Mucosa of descending colon (tissue), 3 donors: ENCODE measurements at regions not wholly inside any gene's neighbourhood (a gene's known extent, or its start where the extent isn't known, plus 50 kb on each side); places are given as distances from the start of the nearest gene placed in this dataset.
A peak's percentile ranks its signal among the peaks of the same experiment; 100 is the strongest.

Experiments used
- ATAC-seq: fragments of 200-7000 bp; cut with Tn5 transposase; one replicate; pipeline ENCODE4 v1.9.1; 2020; ENCODE audit warnings: mild to moderate bottlenecking, moderate library complexity
- DNase-seq, 3 donors: peaks; one replicate each; pipeline ENCODE4 v3.0.0-alpha.2; 2020
- H3K36me3 ChIP-seq: fragments of 200-600 bp; one replicate; pipeline ENCODE4 v1.8.0; 2021; ENCODE audit warnings: low read depth, mild to moderate bottlenecking
- H3K4me1 ChIP-seq: fragments of 200-600 bp; one replicate; pipeline ENCODE4 v1.8.0; 2021; ENCODE audit warnings: low read depth, mild to moderate bottlenecking
- H3K4me3 ChIP-seq: fragments of 200-600 bp; one replicate; pipeline ENCODE4 v1.8.0; 2021; ENCODE audit warnings: mild to moderate bottlenecking
- H3K9me3 ChIP-seq: fragments of 200-600 bp; one replicate; pipeline ENCODE4 v1.8.0; 2021; ENCODE audit warnings: mild to moderate bottlenecking
- intact Hi-C, 2 donors: fragments of 100-400 bp; cut with DNase I in 1 of 2; cut with micrococcal nuclease in 1 of 2; formaldehyde crosslinking; loops; one replicate each; pipeline versions ENCODE4 v1.11.0 to v1.11.1; 2022; cut with DNase I, micrococcal nuclease
- TF ChIP-seq, protein P1 (sequence below): fragments of 200-600 bp; IDR thresholded peaks from one replicate; pipeline ENCODE4 v1.8.0; 2022; ENCODE audit warnings: antibody characterized with exemption, mild to moderate bottlenecking
- donor health status: DM: no; HTN: no; CAD: no; lungs with moderate emphysema.
- donor health status: DM: no; HTN: no; CAD: no.
- donor health status: DM: no; HTN: yes; CAD: no.

DNA sequence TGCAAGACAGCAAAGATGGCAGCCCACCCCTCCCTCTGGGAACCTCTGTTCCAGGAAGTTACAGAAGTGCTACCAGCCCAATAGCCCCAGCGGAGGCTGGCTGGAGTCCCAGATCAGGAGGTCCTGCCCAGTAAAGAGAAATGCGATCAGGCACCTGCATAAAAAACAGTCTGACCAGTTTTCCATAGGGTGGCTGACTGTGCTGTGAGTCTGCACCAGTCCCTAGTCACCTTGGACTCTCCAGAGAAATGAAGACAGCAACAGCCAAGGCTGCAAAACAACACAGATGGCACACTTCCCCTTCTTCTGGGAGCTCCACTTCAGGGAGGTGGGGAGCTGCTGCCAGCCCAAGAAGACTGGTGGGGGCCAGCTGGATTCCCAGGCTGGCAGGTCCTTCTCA is 265.5 kb upstream of the PCSK5 start:
- DNase-seq = peak; percentile 49 to 56 (median 55)
- Histone ChIP-seq H3K9me3 (no peaks in the 10 kb centered on the region), H3K4me1 (no peaks in the 10 kb centered on the region), H3K4me3 (no peak overlapping the region), H3K36me3 (no peaks in the 10 kb centered on the region)
- TF ChIP-seq, protein P1, sequence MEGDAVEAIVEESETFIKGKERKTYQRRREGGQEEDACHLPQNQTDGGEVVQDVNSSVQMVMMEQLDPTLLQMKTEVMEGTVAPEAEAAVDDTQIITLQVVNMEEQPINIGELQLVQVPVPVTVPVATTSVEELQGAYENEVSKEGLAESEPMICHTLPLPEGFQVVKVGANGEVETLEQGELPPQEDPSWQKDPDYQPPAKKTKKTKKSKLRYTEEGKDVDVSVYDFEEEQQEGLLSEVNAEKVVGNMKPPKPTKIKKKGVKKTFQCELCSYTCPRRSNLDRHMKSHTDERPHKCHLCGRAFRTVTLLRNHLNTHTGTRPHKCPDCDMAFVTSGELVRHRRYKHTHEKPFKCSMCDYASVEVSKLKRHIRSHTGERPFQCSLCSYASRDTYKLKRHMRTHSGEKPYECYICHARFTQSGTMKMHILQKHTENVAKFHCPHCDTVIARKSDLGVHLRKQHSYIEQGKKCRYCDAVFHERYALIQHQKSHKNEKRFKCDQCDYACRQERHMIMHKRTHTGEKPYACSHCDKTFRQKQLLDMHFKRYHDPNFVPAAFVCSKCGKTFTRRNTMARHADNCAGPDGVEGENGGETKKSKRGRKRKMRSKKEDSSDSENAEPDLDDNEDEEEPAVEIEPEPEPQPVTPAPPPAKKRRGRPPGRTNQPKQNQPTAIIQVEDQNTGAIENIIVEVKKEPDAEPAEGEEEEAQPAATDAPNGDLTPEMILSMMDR = no peak
- intact Hi-C loops = no loop called here
- peak; percentile 82 for ATAC-seq

DNA sequence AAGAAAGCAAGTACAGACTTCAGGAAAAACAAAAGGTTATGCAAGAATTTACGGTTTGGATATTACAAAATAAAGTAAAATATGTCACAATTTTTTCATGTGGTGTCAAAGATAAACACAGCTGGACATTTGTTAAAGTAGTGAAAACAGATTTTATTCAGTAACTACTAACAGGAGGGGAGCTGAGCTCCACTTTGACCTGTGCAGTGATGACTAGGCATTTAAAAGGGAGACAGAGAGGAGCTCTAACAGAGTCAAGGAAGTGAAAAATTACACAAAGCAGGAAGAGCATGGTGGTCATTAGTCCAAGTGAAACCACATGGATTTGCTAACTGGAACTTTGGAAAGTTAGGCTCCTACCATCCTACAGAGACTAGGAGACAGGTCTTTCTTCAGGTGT is 263.6 kb upstream of the PCSK5 start:
- no peak overlapping the region for H3K4me3 ChIP-seq
- ATAC-seq = no peak
- no peaks in the 10 kb centered on the region for H3K4me1 ChIP-seq
- no peaks in the 10 kb centered on the region for H3K9me3 ChIP-seq
- TF ChIP-seq, protein P1 = no peak
- no peaks in the 10 kb centered on the region for H3K36me3 ChIP-seq
- no peak for DNase-seq
- intact Hi-C loops = no loop called here

DNA sequence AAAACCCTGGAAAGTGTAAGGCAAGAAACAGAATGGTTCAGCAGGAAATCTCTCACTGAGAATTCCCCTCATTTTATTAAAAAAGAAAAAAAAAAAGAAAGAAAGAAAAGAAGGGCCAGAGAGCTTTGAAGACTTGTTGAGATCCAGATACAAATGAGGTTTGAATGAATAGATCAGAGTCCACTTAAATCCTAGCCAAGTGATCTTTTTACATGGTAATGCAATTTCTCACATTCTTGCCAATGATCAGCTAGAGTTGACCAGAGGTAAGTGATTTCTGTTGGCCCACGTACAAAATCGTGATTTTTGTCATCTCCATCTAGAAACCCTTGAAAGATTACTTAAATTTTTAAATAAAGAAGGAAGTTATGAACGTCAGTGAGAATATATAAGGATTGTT is 261.5 kb upstream of the PCSK5 start:
- no peak overlapping the region for H3K4me3 ChIP-seq
- no peaks in the 10 kb centered on the region for H3K4me1 ChIP-seq
- no peaks in the 10 kb centered on the region for H3K36me3 ChIP-seq
- DNase-seq = no peak
- intact Hi-C loops = no loop called here
- TF ChIP-seq, protein P1 = no peak
- no peak for ATAC-seq
- no peaks in the 10 kb centered on the region for H3K9me3 ChIP-seq

DNA sequence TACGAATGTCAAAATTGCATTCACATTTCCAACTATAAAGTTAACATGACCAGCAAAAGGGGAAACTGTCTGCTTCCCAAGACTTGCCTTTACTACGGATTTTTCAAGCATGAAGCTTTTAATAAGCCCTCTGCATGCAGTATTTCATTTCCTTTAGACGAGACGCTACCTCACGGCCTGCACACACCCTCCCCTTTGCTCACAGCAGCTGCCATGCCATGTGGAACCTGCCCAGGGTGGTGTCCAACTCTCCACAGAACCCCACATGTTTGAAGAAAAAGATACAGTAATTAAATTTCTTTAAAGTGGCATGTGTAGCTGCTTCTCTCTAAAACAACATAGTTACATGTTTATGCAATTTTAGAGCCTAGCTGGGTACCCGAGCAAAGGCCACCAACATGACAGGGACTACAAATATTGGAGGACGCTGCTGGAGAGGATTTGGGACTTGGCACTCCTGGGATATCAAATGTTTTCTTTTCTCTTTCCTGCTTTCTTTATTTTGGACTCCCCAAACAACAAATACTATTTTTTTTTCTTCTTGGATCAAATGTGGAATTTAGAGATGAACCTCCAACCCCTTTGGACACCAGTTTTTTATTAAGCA is 256.9 kb upstream of the PCSK5 start:
- intact Hi-C loops = no loop called here
- Histone ChIP-seq H3K4me3 (no peak overlapping the region), H3K36me3 (no peaks in the 10 kb centered on the region), H3K9me3 (no peaks in the 10 kb centered on the region), H3K4me1 (no peaks in the 10 kb centered on the region)
- ATAC-seq (no peak), DNase-seq (no peak)
- TF ChIP-seq, protein P1 = no peak

DNA sequence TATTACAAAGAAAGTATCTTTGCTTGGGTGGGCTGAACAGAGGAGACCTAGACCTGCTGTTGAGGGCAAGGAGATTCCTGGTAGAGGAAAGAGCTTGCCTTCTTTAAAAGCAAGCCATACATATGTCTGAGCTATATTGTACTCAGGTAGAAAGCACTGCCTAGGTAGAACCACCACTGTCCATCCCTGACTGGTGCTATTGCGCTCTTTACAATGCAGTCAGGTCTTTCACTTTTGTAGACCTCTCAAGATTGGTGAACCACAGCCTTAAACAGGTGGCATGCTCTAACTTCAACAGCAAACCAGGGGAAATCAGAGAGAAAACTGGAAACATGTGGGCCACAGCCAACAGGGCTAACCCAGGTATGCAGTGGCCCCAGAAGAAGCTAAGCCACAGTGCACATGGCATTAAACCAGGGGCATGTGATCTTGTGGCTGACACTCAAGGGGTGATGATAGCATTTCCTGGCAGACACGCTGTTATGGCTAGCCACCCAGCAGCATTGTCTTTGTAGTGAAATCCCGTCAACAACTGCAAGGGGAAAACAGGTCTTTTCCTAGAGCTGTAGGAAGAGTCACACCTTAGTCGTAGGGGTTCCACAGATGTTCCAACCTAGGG is 253.9 kb upstream of the PCSK5 start:
- no peaks in the 10 kb centered on the region for H3K36me3 ChIP-seq
- no peaks in the 10 kb centered on the region for H3K4me1 ChIP-seq
- DNase-seq (no peak), ATAC-seq (no peak)
- no peak overlapping the region for H3K4me3 ChIP-seq
- intact Hi-C loops = no loop called here
- TF ChIP-seq, protein P1 = no peak
- no peaks in the 10 kb centered on the region for H3K9me3 ChIP-seq
